NCI-H1417 (cell line): ENCODE measurements at regions not wholly inside any gene's neighbourhood (a gene's known extent, or its start where the extent isn't known, plus 50 kb on each side); places are given as distances from the start of the nearest gene placed in this dataset.
"Not testable (repeated sequence)": the region's sequence is repeated elsewhere in the genome, so short reads cannot be mapped to it uniquely, and the experiment has no call there.

Source experiments
- DNase-seq, 3 experiments: peaks; one replicate each; lab custom pipeline; 2025; lab: John Stamatoyannopoulos, UW

- DNase-seq = no peak
Observed at GRCh38 chr3:69688400-69688799, 50.9 kb upstream of the MITF start.

- DNase-seq = no peak
Observed at GRCh38 chr3:69687641-69688040, 51.6 kb upstream of the MITF start.

GRCh38 chr3:69686056-69686455, 53.2 kb upstream of the MITF start:
- DNase-seq = no peak

DNA sequence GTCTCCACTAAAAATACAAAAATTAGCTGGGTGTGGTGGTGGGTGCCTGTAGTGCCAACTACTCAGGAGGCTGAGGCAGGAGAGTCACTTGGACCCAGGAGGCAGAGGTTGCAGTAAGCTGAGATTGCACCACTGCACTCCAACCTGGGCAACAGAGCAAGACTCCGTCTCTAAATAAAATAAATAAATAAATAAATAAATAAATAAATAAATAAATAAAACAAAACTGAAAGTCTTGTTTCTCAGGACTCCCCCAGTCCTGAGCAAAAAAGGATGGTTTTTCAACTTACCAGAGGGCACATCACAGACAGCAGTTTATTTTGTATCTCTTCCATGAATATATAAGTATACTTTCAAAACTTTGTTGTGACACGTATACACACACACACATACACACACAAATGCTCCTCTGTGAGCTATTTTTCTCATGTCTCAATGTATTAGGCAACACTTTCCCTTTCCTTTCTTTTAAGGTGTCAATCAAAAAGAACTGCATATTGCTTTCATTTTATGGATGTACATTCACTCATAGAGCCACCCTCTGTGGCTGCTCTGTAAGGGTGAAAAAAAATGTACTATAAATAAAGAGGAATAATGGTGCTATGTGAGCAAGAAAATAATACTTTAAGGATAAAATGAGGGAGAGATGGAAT, 54.8 kb upstream of the MITF start:
- no peak for DNase-seq

DNA sequence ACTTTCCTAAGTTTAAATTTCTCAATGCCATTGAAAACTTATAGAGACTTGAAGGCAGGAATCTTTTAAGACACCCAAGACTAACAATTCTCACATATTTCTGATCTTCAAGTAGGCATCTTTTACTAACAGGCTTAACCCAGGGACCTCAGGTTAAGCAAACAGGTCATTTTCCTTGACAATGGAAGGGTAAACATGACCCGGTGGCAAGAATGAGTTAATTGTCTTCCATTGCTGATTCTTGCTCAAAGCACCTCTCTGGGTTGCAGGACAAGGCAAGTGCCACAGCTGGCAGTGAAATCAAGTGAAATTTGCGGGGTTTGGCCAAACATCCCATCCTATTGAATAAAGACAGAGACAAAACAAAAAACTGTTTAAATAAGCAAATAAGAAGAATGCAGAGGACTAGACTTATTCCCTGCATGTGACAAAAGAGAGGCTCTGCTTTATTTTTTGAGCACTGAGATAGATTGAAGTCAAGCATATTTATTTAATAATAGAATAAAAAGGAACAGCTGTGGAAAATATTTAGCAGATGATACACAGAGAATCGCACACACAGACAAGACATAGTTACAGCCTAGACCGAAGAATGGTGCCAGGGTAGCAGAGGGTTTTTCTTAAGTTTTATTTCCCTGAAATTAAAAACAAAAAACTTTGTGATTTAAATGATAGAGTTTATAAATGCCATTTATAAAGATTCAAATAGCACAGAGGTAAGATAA, 56.0 kb upstream of the MITF start:
- peak in 2 of 3 experiments; percentile 24 to 66 for DNase-seq

DNA sequence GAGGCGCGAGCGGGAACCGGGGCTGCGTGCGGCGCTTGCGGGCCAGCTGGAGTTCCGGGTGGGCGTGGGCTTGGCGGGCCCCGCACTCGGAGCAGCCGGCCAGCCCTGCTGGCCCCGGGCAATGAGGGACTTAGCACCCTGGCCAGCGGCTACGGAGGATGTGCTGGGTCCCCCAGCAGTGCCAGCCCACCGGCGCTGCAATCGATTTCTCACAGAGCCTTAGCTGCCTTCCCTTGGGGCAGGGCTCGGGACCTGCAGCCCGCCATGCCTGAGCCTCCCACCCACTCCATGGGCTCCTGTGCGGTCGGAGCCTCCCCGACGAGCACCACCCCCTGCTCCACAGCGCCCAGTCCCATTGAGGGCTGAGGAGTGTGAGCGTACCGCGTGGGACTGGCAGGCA, 61.8 kb upstream of the MITF start:
- DNase-seq = not testable (repeated sequence)

- DNase-seq = peak in 2 of 3 experiments; percentile 30 to 71
Observed at GRCh38 chr3:69675786-69676530, 63.3 kb upstream of the MITF start.

DNA sequence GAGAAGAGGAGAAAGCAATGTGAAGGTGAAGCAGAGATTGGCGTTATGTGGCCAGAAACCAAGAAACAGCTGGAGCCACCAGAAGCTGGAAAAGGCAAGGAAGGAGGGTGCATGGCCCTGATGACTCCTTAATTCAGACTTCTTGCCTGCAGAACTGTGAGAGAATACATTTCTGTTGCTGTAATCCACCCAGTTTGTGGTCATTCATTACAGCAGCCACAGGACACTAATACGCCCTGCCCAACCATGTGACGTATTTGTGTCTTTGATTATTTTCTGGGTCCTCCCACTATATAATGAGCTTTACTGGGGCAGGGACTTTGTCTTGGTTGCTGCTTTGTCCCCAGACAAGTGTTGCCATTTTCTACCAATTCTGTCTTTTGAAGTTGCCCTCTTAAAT, 64.5 kb upstream of the MITF start:
- DNase-seq = no peak

- DNase-seq = peak; percentile 7 to 70 (median 33)
Observed at GRCh38 chr3:69671082-69671952, 67.9 kb upstream of the MITF start.

- DNase-seq = no peak
Observed at GRCh38 chr3:69669070-69669469, 70.2 kb upstream of the MITF start.

- DNase-seq = peak in 2 of 3 experiments; percentile 57 to 89
Observed at GRCh38 chr3:69665026-69665737, 74.1 kb upstream of the MITF start.

- no peak for DNase-seq
Observed at GRCh38 chr3:69660631-69661030, 78.6 kb upstream of the MITF start.

- DNase-seq = no peak
Observed at GRCh38 chr3:69659180-69659910, 79.9 kb upstream of the MITF start.

DNA sequence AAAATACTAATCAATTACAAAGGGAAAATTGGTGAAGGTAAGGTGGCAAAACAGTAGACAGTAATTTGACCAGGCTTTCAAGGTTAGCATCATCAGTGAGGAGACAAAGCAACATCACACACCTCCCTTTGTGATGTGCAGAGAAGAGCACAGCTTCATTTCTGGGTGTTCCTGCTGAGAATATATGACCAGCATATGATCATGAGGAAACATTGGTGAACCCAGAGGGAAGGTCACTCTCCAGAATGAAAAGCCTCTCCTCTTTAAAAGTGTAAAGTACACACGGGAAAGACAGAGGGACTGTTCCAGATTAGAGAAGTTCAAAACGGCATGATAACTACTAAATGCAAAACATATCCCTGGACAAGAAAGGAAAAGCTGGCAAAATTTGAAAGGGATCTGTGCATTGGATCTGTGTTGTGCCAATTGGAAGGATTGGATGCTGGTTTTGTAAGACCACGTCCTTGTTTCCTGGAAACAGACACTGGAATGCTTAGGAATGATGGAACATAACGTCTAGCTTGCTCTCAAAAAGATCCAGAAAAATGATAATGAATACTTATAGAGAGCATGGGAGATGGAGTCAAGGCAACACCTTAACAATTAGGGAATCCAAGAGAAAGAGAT, 80.6 kb upstream of the MITF start:
- no peak for DNase-seq

GRCh38 chr3:69657030-69657429, 82.2 kb upstream of the MITF start:
- not testable (repeated sequence) for DNase-seq

DNA sequence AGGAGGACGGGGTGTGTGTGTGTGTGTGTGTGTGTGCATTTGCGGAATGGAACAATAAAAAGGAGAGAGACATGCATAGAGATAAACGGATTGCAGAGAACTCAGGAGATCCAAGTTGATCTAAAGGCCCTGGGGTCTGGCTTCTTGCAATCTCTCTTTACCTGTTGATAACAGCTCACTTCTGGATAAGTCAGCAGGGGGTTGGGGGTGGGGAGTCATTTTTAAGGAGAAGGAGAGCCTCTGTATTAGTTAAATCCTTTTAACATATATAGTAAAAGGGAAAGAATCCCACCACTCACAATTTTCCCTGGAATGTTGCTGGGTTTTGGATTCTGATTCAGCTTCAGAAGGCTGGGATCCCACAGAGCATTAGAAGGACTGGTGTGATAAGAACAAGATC, 87.5 kb upstream of the MITF start:
- DNase-seq = no peak

DNA sequence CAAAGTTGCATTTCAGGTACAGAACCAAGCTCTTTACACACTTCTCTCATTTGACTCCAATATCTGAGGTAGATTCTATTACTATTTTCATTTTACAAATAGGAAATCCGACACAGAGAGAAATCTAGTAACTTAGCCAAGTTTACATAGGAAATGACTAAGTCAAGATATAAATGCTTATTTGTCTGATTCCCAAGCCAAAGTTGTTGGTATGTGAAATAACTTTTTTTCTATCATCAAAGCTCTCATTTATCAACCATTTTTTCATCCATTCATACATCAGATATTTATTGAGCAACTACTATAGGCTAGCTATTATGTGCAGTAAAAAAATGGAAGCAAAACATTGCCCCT, 89.2 kb upstream of the MITF start:
- DNase-seq = no peak

- DNase-seq = no peak
Observed at GRCh38 chr3:69649120-69650065, 89.9 kb upstream of the MITF start.

DNA sequence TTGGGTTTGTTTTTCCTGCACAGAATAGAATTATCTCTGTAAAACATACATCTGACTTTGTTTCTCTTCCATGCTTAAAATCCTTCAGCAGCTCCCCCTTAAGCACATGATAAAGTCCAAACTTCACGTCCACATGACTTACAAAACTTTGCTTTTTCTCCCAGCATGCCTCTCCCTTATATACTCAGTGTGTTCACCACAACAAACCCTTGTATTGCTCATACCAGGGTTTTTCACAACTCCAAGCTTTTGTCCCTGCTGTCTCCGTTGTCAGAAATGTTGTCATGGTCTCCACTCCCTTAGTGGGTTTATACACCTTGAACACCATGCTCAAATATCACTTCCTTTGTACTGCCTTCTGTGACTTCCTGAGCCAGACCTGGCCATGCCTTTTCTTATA, 91.1 kb upstream of the MITF start:
- DNase-seq = no peak
